CD4-positive, alpha-beta T cell (primary cell): ENCODE measurements at regions not wholly inside any gene's neighbourhood (a gene's known extent, or its start where the extent isn't known, plus 50 kb on each side); places are given as distances from the start of the nearest gene placed in this dataset.

Source experiments
- ATAC-seq: fragments of 200-7000 bp; cut with Tn5 transposase; one replicate; pipeline ENCODE4 v1.10.0; 2022; ENCODE audit warnings: mild to moderate bottlenecking; ENCODE audit not compliant: poor library complexity
- CTCF ChIA-PET: fragments of 350-600 bp; sonication (Branson Sonifier 250); formaldehyde crosslinking; loops from one replicate; lab custom pipeline; 2021; ENCODE audit warnings: antibody characterized with exemption, inconsistent platforms; lab: Charles Lee
- POLR2A ChIA-PET: fragments of 350-600 bp; sonication (Branson Sonifier 250); formaldehyde crosslinking; loops from one replicate; lab custom pipeline; 2021; ENCODE audit warnings: antibody characterized with exemption, inconsistent platforms; lab: Charles Lee
- DNase-seq, 14 experiments: peaks; one replicate each; pipeline ENCODE4 v3.0.0-alpha.2; 2013 to 2020; ENCODE audit warnings: mixed read lengths in 2 of 14
- H3K27ac ChIP-seq, 2 donors: one replicate each; pipeline versions ENCODE4 v1.5.1 to v1.7.0; 2013; ENCODE audit warnings: low read length in 2 of 2, low read depth in 1 of 2, mild to moderate bottlenecking in 1 of 2
- H3K27me3 ChIP-seq, 2 experiments: 1 replicate in 1 of 2; 2 replicates in 1 of 2; pipeline versions ENCODE4 v1.6.1 to v1.7.0; 2013; ENCODE audit warnings: low read length in 2 of 2, control low read depth in 1 of 2, mild to moderate bottlenecking in 1 of 2, moderate library complexity in 1 of 2; ENCODE audit not compliant: insufficient read depth in 2 of 2, control insufficient read depth in 1 of 2
- H3K36me3 ChIP-seq: one replicate; pipeline ENCODE4 v1.6.1; 2013; ENCODE audit warnings: low read length, control low read depth; ENCODE audit not compliant: insufficient read depth
- H3K4me1 ChIP-seq: one replicate; pipeline ENCODE4 v1.6.1; 2013; ENCODE audit warnings: low read length, control low read depth; ENCODE audit not compliant: insufficient read depth
- H3K4me3 ChIP-seq: one replicate; pipeline ENCODE4 v1.5.1; 2013; ENCODE audit warnings: mild to moderate bottlenecking, low read length, moderate library complexity
- H3K9me3 ChIP-seq, 2 experiments: 1 replicate in 1 of 2; 2 replicates in 1 of 2; pipeline versions ENCODE4 v1.6.1 to v1.7.0; 2013; ENCODE audit warnings: low read length in 2 of 2, mild to moderate bottlenecking in 2 of 2, control low read depth in 1 of 2, moderate library complexity in 1 of 2; ENCODE audit not compliant: control insufficient read depth in 1 of 2, insufficient read depth in 1 of 2
- H3K27ac Mint-ChIP-seq: one replicate; pipeline ENCODE4 v1.8.0; 2020; ENCODE audit warnings: mixed read lengths
- H3K27me3 Mint-ChIP-seq: one replicate; pipeline ENCODE4 v1.8.0; 2021; ENCODE audit warnings: mixed read lengths
- H3K36me3 Mint-ChIP-seq: one replicate; pipeline ENCODE4 v1.8.0; 2021; ENCODE audit warnings: low read depth, mixed read lengths
- H3K4me1 Mint-ChIP-seq: one replicate; pipeline ENCODE4 v1.8.0; 2021; ENCODE audit warnings: low read depth, mixed read lengths
- H3K4me3 Mint-ChIP-seq: one replicate; pipeline ENCODE4 v1.8.0; 2020; ENCODE audit warnings: mild to moderate bottlenecking, mixed read lengths
- H3K9me3 Mint-ChIP-seq: one replicate; pipeline ENCODE4 v1.8.0; 2020; ENCODE audit warnings: mixed read lengths
- intact Hi-C, 2 experiments: fragments of 100-400 bp; cut with DNase I in 1 of 2; cut with micrococcal nuclease in 1 of 2; formaldehyde crosslinking; loops; one replicate each; pipeline versions ENCODE4 v1.15.1 to v1.9.0; 2023 to 2025; cut with DNase I, micrococcal nuclease
- TF ChIP-seq, protein P1 (sequence below): fragments of 200-600 bp; IDR thresholded peaks from one replicate; pipeline ENCODE4 v1.8.0; 2022; ENCODE audit warnings: antibody characterized with exemption, mild to moderate bottlenecking

DNA sequence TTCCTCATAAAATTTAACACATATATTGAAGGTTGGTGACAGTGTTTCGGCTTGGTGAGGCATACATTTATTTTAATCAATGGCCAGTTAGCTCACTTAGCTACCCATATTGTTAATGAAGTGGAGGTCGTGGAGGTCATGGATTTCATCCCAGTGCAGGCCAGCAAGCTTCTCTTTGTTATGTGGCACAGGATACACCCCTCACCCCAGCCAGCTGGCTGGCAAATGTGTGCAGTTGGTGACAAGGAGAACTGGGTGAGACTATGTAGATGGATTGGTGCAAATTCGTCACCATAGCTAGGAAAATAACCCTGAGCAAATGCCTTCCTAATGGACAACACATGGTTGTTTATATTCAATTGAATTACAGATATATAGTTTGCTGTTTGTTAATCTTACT lies 50.5 kb upstream of the FOXP2 start:
- no peak for ATAC-seq
- POLR2A ChIA-PET: no interaction called here

DNA sequence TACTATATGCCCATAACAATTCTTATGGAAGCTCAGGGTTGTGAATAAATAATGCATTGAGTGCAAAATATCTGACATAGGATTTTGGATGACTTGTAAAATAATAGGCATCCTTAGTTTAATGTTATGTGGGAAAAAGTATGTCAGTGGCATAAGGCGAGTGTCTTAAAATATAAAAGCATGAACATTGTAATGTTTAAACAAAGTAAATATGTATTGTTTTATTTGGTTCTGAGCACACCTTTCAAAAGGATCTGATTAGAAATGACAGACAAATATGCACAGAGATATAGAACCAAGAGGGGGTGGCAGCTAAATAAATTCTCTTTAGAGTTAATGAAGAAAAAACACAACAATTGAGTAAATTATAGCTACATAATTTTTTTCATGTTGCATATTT lies 51.3 kb upstream of the FOXP2 start:
- Mint-ChIP-seq H3K4me1 (no peaks in the 10 kb centered on the region), H3K4me3 (no peak overlapping the region), H3K9me3 (peaks cover 3% of the 10 kb centered on the region), H3K27me3 (no peaks in the 10 kb centered on the region), H3K27ac (no peak overlapping the region), H3K36me3 (no peaks in the 10 kb centered on the region)
- no peaks in the 10 kb centered on the region for H3K36me3 ChIP-seq
- intact Hi-C loops: no loop called here
- H3K4me1 ChIP-seq: no peaks in the 10 kb centered on the region
- no peak for DNase-seq
- H3K27me3 ChIP-seq: no peaks in the 10 kb centered on the region
- no peaks in the 10 kb centered on the region for H3K9me3 ChIP-seq
- H3K4me3 ChIP-seq: no peak overlapping the region
- ChIA-PET CTCF (no interaction called here), POLR2A (no interaction called here)
- no peak for ATAC-seq
- TF ChIP-seq, protein P1, sequence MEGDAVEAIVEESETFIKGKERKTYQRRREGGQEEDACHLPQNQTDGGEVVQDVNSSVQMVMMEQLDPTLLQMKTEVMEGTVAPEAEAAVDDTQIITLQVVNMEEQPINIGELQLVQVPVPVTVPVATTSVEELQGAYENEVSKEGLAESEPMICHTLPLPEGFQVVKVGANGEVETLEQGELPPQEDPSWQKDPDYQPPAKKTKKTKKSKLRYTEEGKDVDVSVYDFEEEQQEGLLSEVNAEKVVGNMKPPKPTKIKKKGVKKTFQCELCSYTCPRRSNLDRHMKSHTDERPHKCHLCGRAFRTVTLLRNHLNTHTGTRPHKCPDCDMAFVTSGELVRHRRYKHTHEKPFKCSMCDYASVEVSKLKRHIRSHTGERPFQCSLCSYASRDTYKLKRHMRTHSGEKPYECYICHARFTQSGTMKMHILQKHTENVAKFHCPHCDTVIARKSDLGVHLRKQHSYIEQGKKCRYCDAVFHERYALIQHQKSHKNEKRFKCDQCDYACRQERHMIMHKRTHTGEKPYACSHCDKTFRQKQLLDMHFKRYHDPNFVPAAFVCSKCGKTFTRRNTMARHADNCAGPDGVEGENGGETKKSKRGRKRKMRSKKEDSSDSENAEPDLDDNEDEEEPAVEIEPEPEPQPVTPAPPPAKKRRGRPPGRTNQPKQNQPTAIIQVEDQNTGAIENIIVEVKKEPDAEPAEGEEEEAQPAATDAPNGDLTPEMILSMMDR: no peak
- no peak overlapping the region for H3K27ac ChIP-seq

More for the DNA sequence above, 50.5 kb upstream of the FOXP2 start:
- H3K9me3 Mint-ChIP-seq: peaks cover 3% of the 10 kb centered on the region
- H3K27me3 Mint-ChIP-seq: no peaks in the 10 kb centered on the region
- no peaks in the 10 kb centered on the region for H3K36me3 ChIP-seq
- H3K4me3 ChIP-seq: no peak overlapping the region
- intact Hi-C loops: no loop called here
- TF ChIP-seq, protein P1: no peak
- no peaks in the 10 kb centered on the region for H3K9me3 ChIP-seq
- H3K27ac Mint-ChIP-seq: no peak overlapping the region
- no peak overlapping the region for H3K27ac ChIP-seq
- no peaks in the 10 kb centered on the region for H3K4me1 ChIP-seq
- DNase-seq: no peak
- no peaks in the 10 kb centered on the region for H3K36me3 Mint-ChIP-seq
- CTCF ChIA-PET: no interaction called here
- no peaks in the 10 kb centered on the region for H3K4me1 Mint-ChIP-seq
- no peak overlapping the region for H3K4me3 Mint-ChIP-seq
- no peaks in the 10 kb centered on the region for H3K27me3 ChIP-seq

DNA sequence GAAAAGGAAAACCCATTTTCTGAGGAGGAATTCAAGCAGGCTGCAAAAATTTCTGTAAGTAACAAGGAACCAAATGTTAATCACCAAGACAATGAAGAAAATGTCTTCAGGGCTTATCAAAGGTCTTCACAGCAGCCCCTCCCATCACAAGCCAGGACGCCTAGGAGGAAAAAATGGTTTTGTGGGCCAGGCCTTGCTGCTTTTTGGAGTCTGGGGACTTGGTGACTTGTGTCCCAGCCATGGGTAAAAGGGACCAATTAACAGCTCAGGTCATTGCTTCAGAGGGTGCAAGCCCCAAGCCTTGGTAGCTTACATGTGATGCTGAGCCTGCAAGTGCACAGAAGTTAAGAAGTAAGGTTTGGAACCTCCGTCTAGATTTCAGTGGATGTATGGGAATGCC lies 55.7 kb upstream of the FOXP2 start:
- peaks cover 3% of the 10 kb centered on the region for H3K9me3 Mint-ChIP-seq
- H3K27me3 Mint-ChIP-seq: no peaks in the 10 kb centered on the region
- TF ChIP-seq, protein P1: no peak
- DNase-seq: no peak
- no peak for ATAC-seq
- H3K4me1 Mint-ChIP-seq: no peaks in the 10 kb centered on the region
- no peak overlapping the region for H3K27ac ChIP-seq
- POLR2A ChIA-PET: no interaction called here
- no peak overlapping the region for H3K4me3 Mint-ChIP-seq
- H3K4me1 ChIP-seq: no peaks in the 10 kb centered on the region
- CTCF ChIA-PET: no interaction called here
- intact Hi-C loops: no loop called here
- H3K36me3 Mint-ChIP-seq: no peaks in the 10 kb centered on the region
- H3K36me3 ChIP-seq: no peaks in the 10 kb centered on the region
- H3K27ac Mint-ChIP-seq: no peak overlapping the region
- H3K9me3 ChIP-seq: no peaks in the 10 kb centered on the region
- H3K4me3 ChIP-seq: no peak overlapping the region
- no peaks in the 10 kb centered on the region for H3K27me3 ChIP-seq
